ENCODE measurements at regions not wholly inside any gene's neighbourhood (a gene's known extent, or its start where the extent isn't known, plus 50 kb on each side); places are given as distances from the start of the nearest gene placed in this dataset.
"Not testable (repeated sequence)": the region's sequence is repeated elsewhere in the genome, so short reads cannot be mapped to it uniquely, and the experiment has no call there.

GRCh38 chr11:116666673-116667249, 106.0 kb downstream of the BUD13 start:
- not testable (repeated sequence) for DNase-seq

GRCh38 chr11:116665523-116665922, 107.3 kb downstream of the BUD13 start:
- no peak for DNase-seq

GRCh38 chr11:116661056-116661455, 111.7 kb downstream of the BUD13 start:
- DNase-seq: no peak

- DNase-seq: no peak
Measured at GRCh38 chr11:116660011-116660410, 112.8 kb downstream of the BUD13 start.

- DNase-seq: no peak
Measured at GRCh38 chr11:116658876-116659535, 113.8 kb downstream of the BUD13 start.

- no peak for DNase-seq
Measured at GRCh38 chr11:116657842-116658825, 114.7 kb downstream of the BUD13 start.

- DNase-seq: no peak
Measured at GRCh38 chr11:116656011-116656410, 116.8 kb downstream of the BUD13 start.

GRCh38 chr11:116654526-116654925, 118.3 kb downstream of the BUD13 start:
- DNase-seq: no peak

GRCh38 chr11:116653206-116653605, 119.6 kb downstream of the BUD13 start:
- DNase-seq: no peak

- DNase-seq: no peak
Measured at GRCh38 chr11:116651737-116652237, 121.0 kb downstream of the BUD13 start.

- DNase-seq: no peak
Measured at GRCh38 chr11:116651098-116651736, 121.6 kb downstream of the BUD13 start.

- DNase-seq: no peak
Measured at GRCh38 chr11:116650052-116650451, 122.7 kb downstream of the BUD13 start.

GRCh38 chr11:116649268-116649667, 123.5 kb downstream of the BUD13 start:
- DNase-seq: no peak

GRCh38 chr11:116648247-116649174, 124.3 kb downstream of the BUD13 start:
- no peak for DNase-seq

- DNase-seq: no peak
Measured at GRCh38 chr11:116647305-116648080, 125.3 kb downstream of the BUD13 start.

- no peak for DNase-seq
Measured at GRCh38 chr11:116646191-116646590, 126.6 kb downstream of the BUD13 start.

- DNase-seq: no peak
Measured at GRCh38 chr11:116644941-116645305, 127.9 kb downstream of the BUD13 start.

- DNase-seq: no peak
Measured at GRCh38 chr11:116644201-116644940, 128.4 kb downstream of the BUD13 start.

GRCh38 chr11:116643521-116643920, 129.3 kb downstream of the BUD13 start:
- DNase-seq: no peak

- DNase-seq: no peak
Measured at GRCh38 chr11:116642902-116643301, 129.9 kb downstream of the BUD13 start.

All from CD4-positive, alpha-beta T cell treated with Interleukin-4 for 4 hours (primary cell).